Nephron (organoid): ENCODE measurements at regions not wholly inside any gene's neighbourhood (a gene's known extent, or its start where the extent isn't known, plus 50 kb on each side); places are given as distances from the start of the nearest gene placed in this dataset.

ENCODE experiments used
- H3K27ac Mint-ChIP-seq, 3 experiments: 2 replicates each; pipeline ENCODE4 v1.8.0; 2020; ENCODE audit warnings: mixed read lengths in 3 of 3, mild to moderate bottlenecking in 2 of 3, moderate library complexity in 1 of 3
- H3K27me3 Mint-ChIP-seq: 2 replicates; pipeline ENCODE4 v1.8.0; 2021; ENCODE audit warnings: low read depth, mild to moderate bottlenecking, moderate library complexity, mixed read lengths
- H3K36me3 Mint-ChIP-seq: 2 replicates; pipeline ENCODE4 v1.8.0; 2020; ENCODE audit warnings: low read depth, mixed read lengths
- H3K4me1 Mint-ChIP-seq: 2 replicates; pipeline ENCODE4 v1.8.0; 2020; ENCODE audit warnings: mixed read lengths
- H3K4me3 Mint-ChIP-seq, 3 experiments: 2 replicates each; pipeline ENCODE4 v1.8.0; 2020; ENCODE audit warnings: mild to moderate bottlenecking in 3 of 3, mixed read lengths in 3 of 3, moderate library complexity in 2 of 3
- H3K9me3 Mint-ChIP-seq: 2 replicates; pipeline ENCODE4 v1.8.0; 2020; ENCODE audit warnings: mixed read lengths
- TF ChIP-seq, protein P1 (sequence below), 3 experiments: fragments of 200-600 bp; sonication (generic); IDR thresholded peaks; one replicate each; pipeline ENCODE4 v1.5.0; 2021; ENCODE audit warnings: antibody characterized with exemption in 3 of 3; ENCODE audit not compliant: unreplicated experiment in 3 of 3

DNA sequence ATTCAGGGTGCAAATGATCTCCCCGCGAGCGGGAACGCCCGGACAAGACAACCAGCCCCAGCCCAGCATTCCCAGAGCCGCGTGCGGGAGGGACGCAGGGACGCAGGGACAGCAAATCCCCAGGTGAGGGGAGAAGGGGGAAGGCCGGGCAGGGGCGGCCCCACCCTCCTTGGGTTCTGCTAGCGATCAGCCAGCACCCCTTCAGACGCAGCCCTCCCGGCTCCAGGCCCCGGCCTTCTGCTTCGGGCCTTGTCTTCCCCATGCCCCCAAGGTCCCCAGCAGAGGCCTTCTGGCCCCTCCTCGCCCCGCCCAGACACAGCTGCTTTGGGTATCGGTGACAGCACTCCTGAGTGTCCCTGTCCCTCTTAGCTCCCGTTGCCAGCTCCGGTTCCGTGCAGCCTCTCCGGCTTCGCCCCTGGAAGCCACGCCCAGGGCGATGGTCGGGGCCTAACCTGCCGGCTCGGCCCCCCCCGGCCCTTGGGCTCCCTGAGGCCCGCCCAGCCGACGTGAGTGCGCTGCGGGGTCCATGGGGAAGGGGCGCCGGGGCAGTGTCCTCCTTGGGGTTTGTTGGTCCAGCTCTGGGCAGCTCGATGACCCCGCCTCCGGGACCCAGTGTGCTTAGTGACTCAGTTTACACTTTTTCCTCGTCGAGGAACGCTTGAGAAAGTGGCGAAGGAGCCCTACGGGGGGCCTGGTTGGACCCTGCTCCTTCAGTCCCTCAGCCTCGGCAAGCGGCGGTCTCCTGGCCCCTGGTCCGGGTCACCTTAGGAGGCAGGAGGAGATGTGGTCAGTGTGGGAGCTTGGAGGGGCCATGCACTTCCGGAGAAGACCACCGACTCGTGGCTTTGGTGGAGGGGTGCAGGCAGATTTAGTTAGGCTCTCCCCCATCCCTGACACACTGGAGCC lies 50.5 kb upstream of the AMZ2 start:
- Mint-ChIP-seq H3K27me3 (peaks cover 97% of the 10 kb centered on the region), H3K4me3 (peak overlapping the region; percentile 26 to 60 (median 38)), H3K36me3 (no peaks in the 10 kb centered on the region), H3K4me1 (peaks cover 12% of the 10 kb centered on the region), H3K9me3 (no peaks in the 10 kb centered on the region), H3K27ac (no peak overlapping the region)
- TF ChIP-seq, protein P1, sequence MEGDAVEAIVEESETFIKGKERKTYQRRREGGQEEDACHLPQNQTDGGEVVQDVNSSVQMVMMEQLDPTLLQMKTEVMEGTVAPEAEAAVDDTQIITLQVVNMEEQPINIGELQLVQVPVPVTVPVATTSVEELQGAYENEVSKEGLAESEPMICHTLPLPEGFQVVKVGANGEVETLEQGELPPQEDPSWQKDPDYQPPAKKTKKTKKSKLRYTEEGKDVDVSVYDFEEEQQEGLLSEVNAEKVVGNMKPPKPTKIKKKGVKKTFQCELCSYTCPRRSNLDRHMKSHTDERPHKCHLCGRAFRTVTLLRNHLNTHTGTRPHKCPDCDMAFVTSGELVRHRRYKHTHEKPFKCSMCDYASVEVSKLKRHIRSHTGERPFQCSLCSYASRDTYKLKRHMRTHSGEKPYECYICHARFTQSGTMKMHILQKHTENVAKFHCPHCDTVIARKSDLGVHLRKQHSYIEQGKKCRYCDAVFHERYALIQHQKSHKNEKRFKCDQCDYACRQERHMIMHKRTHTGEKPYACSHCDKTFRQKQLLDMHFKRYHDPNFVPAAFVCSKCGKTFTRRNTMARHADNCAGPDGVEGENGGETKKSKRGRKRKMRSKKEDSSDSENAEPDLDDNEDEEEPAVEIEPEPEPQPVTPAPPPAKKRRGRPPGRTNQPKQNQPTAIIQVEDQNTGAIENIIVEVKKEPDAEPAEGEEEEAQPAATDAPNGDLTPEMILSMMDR (IDR thresholded peaks at IDR 0.05; ENCODE audit: unreplicated experiment in 3 of 3) = no peak

DNA sequence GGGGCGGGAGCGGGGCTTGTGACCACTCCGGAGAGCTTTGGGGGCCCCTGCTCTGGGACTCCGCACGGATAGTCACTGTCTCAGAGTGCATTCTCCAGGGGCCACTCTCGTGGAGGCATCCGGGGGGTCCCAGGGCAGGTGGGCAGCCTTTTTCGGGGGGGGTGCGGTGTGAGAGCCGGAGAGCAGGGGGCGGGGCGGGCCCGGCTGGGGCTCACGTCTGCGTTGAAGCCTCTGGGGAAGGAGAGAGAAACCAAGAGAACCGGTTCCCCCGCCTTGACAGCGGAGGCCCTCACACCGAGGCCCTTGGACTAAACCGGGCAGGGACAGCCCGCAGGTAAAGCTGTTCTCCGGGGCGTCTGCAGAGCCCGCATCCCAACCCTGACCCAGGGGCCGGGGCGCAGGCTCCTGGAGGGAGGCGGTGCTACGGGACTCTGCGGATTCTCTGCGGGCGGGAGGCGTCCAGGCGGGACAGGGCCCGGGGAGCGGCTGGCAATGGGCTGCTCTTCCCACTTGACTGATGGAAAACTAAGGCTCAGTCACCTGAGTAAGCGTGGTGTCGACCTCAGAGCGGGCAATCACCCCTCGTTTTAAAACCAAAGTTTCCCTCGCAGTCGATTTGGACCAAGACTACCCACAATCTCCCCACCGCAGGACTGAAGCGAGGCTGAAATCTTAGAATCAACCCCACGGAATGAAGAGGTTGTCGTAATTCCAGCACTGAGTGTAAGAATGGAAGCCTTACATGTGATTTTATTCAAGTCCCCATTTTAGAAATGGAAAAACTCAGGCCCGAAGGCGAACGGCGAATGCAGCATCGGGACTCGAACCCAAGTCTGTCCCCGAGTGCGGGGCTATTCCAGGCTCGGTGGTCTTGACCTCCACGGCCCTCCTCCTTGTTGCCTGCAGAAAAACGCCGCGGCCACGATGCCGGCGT lies 49.6 kb upstream of the AMZ2 start:
- peak overlapping the region in 1 of 3 experiments; percentile 47 for H3K4me3 Mint-ChIP-seq
- no peaks in the 10 kb centered on the region for H3K36me3 Mint-ChIP-seq
- TF ChIP-seq, protein P1 (IDR thresholded peaks at IDR 0.05; ENCODE audit: unreplicated experiment in 3 of 3) = no peak
- peaks cover 2% of the 10 kb centered on the region for H3K9me3 Mint-ChIP-seq
- peaks cover 98% of the 10 kb centered on the region for H3K27me3 Mint-ChIP-seq
- peaks cover 12% of the 10 kb centered on the region for H3K4me1 Mint-ChIP-seq
- H3K27ac Mint-ChIP-seq = no peak overlapping the region
